Ramos (cell line): ENCODE measurements at regions not wholly inside any gene's neighbourhood (a gene's known extent, or its start where the extent isn't known, plus 50 kb on each side); places are given as distances from the start of the nearest gene placed in this dataset.

Experiments used
- in situ Hi-C: fragments of 300-500 bp; cut with MboI; formaldehyde crosslinking; loops from one replicate; pipeline ENCODE4 v1.14.3; 2022; ENCODE audit warnings: low sequenced_read_pairs; ENCODE audit not compliant: unreplicated experiment

DNA sequence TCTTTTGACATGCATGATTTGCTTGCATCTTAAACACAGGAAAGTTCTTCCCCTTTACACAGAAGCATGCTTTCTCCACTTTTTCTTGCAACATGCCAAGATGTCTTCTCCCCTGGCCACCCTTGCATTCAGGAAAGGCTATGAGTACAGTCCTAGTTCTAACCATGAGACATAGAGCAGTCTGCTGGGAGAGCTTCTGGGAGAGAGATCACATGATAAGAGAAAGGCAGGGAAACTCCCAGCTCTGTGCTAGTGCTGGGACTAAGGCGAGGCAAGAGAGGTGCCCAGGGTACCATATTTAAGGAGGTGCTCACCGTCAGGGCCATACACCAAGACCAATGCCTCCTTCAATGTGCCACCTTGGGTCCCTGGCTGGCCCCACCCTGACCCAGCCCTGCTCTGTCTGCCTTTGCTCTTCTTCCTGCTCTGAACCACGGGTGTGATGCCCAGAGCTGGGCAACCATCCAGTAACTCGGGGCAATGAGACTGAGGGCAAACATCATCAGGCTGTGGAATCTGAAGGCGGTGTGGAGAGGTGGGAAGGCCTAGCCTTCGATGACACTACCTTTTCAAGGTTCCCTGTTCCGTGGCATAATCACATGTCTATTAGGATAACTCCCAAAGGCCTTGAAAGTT, 77.4 kb upstream of the PRR20G start:
- in situ Hi-C loops, result no loop called here

DNA sequence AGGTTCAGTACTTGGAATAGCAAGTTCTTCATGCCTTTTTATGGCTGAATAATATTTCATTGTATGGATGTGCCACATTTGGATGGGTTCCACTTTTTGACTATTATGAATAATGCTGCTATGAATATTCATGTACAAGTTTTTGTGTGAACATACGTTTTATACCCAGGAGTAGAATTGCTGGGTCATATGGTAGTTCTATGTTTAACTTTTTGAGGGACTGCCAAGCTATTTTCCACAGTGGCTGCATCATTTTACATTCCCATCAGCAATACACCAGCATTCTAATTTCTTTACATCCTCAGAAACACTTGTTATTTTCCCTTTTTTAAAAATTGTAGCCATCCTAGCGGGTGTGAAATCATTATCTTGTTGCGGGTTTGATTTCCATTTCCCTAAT, 76.0 kb upstream of the PRR20G start:
- in situ Hi-C loops, result no loop called here

DNA sequence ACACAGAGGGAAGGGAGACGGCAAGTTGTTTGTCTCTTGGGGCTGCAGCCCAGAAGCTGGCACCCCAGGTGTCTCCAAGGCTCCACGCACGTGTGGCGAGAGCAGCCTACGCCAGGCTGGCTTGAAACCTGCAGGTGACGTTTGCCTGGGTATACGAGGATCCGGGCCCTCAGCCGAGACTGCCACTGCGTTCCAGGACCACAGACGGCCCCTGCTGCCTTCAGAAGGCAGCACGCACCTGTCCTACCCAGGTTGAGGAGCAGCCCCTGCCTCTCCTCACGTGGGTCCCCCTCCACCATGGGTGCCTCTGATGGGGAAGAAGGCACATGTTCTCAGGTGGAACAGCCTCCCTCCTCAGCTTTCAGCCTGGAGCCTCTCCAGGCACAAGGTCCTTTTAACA, 75.3 kb upstream of the PRR20G start:
- in situ Hi-C loops, result no loop called here

DNA sequence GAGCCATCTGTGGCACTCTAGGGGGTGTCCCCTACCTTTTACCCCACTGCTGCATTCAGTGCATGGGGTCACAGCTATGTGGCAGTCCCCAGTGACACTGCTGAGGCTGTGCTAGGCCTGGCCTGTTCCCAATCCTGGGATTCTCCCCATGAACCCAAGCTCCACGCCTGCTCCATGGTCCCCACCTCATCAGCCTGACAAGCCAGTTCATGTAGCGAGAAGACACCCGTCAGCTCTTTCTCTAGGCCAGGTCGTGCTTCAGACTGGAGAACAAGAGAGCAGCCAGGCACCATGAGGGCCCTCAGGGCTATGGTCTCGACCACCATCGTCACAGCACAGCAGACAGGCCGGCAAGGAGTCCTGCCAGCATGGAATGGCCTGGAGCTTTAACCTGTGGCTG, 72.8 kb upstream of the PRR20G start:
- in situ Hi-C loops, result no loop called here

DNA sequence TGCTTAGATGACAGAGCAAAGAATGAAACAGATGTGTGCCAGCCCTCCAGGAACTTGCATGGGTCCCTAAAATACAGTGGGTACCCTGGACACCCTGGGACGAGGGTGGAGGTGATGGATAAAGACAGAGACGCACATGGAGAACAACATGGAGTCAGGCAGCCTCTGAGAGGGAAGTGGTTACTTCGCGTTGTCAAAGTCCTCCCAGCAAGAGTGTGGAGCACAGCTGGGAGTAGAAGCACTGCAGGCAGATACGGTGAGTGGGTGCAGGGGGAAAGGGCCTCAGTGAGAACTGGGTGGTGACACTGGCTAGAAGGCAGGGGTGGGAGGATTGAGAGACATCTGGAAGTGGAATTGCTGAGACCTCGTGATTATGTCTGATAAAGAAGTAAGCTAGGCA, 70.8 kb upstream of the PRR20G start:
- in situ Hi-C loops, result no loop called here

DNA sequence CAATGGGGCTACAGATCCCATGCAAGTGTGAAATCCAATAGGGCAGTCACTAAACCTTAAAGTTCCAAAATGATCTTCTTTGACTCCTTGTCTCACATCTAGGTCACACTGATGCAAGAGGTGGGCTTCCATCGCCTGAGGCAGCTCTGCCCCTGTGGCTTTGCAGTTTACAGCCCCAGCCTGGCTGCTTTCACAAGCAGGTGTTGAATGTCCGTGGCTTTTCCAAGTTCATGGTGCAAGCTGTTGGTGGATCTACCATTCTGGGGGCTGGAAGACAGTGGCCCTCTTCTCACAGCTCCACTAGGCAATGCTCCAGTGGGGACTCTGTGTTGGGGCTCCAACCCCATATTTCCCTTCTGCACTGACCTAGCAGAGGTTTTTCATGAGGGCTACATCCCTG, 68.5 kb upstream of the PRR20G start:
- in situ Hi-C loops, result no loop called here

DNA sequence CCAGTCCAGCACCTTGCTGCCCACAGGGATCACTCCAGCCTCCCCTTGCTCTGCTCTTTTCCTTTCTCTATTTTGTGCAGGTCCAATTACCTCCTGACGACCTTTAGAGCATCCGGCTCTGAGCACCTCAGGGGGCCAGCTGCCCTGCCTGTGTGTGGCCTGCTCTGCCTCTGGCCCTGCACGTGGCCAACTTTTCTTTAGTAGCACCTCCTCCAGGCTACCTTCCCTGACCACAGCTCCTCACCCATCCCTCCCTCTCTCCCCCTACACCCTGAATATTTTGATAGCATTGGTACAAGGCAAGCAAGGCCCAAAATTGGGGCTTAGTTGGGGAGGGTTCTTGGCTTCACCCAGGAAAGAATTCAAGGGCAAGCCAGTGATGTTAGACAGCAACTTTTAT, 66.9 kb upstream of the PRR20G start:
- in situ Hi-C loops, result no loop called here

DNA sequence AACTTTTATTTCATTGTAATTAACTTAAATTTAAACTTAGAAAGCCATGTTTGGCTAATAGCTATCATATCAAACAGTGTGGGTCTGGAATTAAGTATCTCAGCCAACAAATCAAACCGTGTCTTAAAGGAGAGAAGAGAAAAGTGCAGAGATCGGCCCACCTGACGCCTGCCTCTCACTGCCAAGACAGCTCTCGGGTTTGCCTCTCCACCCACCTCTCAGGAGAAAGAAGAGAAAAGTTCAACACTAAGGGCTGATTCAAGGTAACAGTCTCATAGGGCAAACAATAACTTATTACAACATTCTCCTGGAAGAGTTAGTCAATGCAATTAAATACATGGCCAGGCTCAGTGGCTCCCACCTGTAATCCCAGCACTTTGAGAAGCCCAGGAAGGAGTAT, 64.8 kb upstream of the PRR20G start:
- in situ Hi-C loops, result no loop called here

DNA sequence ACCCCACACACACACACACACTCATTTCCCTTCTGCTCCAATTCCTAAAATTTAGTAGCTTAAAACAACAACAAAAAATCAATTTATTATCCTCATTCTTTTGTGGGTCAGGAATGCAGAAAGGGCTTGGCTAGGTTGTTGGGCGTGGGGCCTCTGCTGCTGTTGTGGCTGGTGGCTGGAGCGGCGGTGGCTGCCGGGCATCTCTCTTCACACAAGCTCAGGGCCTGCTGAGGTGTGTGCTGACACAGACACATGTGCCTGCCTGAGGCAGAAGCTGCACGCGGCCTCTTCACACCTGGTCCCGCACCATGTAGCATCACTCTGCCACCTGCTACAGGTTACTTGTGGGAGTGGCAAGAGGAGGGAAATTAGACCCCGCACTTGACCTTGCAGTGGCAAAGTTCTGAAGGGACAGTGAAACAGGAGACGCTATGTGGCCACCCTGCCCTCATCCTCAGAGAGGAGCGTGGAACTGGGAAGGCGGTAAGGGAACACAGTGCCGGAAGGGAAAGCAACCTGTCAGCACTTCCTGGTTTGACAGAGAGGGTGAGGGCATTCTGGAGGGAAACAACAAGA, 64.0 kb upstream of the PRR20G start:
- in situ Hi-C loops, result no loop called here

DNA sequence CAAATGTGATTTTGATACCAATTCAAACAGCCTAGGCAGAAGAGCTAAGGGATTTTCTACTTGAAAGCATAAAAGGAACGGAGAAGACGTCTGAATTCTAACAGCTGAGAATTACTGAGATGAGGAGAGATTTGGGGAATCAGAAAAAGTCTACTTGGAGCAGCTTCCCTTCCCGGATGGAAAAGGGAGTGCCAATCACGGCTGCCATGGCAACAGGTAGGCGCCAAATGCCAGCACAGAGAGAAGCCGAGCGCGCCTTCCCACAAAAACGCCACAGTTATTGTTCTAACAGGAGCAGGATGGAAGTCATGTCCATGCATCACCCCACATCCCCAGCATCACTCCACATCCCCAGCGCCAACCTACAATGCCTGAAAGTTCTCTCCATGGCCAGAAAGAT, 63.5 kb upstream of the PRR20G start:
- in situ Hi-C loops, result no loop called here

DNA sequence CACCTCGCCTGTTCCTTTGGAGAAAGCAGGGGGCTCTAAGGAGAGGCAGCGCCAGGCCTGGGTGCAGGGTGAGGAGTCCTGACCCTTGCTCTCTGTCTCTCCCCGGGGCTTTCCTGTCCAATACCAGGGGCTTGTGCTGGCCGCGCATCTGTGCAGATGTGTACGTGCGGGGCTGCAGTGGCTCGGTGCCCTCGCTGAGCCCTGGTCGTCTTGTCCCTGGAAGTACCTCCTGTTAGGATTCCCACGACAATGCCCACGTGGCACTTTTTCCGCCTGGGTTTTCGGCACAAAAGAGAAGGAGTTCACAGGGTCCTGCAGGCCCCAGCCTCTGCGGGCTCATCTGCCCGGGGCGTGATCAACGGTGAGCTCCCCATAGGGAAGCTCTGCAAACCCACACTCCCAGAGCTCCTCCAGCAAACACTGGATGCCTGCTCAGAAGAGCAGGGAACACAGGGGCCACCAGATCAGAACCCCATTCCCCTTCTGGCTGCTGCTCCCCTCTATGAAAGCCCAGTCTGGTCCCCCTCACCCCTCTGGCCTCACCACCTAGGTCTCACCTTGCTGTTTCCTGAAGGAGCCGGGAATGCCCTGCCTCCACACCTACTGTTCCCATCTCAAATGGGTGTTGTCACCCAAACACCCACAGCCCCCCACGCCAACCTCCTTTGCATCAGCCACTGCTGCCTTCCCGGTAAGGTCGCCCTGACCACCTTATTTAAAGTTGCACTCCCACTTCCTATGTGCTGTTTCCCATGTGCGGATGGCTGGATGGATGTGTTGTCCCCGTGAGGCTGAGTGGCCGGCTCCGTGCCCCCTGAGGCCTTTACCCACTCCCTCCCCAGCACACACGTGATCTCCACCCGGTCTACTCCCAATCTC, 62.6 kb upstream of the PRR20G start:
- in situ Hi-C loops, result no loop called here

DNA sequence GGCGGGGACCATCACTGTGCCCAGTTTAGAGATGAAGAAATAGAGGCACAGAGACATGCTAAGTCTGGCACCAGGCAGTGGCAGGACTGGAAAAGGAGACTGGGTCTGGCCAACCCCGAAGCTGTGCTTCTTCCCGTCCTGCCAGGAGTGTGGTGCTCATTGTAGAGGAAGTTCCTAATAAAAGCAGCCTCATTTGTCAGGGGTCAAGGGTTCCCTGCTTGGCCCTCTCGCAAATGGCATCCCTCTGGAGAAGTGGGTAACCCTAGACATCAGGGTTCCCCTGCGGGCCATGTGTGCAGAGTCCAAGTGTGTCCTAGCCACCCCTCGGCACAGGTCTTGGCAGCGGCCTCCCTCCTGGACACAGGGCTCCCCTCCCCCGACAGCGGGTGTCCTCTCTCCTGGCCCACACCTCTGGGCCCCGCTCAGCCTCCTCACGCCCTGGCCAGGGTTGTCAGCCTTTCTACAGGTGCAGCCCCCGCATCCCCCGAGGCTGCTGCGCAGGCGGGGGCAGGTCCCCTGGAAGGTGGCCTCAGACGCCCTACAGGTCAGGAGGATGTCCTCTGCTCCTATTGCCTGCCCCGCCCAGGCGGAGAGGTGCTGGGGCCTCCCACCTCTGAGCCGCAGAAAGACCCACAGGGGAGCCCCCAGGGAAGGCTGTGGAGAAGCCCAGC, 61.8 kb upstream of the PRR20G start:
- in situ Hi-C loops, result no loop called here

DNA sequence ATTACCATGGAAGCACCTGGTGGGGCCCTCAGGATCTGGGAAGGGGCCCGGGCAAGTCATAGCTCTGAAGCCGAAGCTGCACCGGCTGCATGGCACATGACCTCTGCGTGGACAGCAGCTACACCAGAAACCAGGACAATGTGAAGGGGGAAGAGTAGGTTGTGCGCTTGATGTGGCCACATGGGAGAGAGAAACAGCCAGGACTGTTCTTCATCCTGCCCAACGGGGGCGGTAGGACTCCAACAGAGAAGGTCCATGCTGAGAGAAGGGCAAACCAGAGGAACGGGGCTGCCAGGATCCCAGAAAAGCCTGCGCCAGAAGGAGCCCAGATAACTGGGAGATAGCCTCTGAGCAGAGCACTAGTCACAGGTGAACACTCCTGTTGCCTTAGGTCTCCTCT, 54.9 kb upstream of the PRR20G start:
- in situ Hi-C loops, result no loop called here

DNA sequence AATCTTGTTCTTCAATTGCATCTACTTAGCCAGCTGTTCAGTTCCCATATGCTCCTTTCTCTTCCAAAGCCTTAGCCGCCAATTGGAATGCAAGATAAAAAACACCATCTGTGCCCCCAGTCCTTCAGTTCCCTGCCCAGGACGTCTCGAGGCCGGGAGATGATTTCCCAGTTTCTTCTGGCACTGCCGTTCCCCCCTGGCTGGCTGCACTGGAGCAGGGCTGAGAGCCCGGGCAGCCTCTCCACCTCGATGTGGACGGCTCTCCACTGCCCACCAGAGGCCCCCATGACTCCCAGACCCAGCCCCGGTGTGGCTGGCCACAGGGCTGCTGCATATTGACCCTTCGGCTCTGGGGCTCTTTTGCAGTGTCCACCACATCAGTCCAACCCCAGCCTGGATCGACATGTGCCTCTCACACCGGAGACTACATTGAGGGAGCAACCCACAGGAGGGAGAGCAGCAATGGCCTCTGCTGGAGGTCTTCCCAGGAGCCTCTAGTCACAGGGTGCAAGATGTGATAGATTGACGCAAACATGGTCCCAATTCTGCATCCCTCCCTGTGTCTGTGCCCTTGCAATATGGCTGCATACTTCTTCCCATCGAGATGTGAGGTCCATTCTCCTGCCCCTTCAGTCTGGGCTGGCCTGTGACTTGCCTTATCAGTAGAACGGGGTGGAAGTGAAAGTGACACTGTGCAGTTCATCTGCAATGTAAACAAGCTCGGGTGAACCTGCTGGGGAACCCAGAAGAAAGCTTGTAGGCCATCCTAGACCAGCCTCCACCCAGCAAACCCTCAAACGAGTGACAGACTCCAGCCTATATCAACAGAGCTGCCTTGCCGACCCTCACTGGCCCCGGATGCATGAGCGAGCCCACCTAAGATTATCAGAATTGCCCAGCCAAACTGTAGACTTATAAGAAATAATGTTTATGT, 52.3 kb upstream of the PRR20G start:
- in situ Hi-C loops, result no loop called here

DNA sequence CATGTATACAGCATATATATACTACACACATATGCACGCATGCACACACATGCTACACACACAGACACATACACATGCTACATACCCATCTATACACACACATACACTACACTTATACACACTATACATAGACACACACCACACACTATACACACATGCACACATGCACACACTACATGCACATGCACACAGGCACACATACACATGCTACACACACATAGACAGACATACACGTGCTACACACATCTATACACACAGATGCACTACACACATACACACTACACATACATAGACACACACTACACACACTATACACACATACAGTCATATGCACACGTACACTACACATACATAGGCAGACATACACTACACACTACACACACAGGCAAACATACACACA, 51.2 kb upstream of the PRR20G start:
- in situ Hi-C loops, result no loop called here

DNA sequence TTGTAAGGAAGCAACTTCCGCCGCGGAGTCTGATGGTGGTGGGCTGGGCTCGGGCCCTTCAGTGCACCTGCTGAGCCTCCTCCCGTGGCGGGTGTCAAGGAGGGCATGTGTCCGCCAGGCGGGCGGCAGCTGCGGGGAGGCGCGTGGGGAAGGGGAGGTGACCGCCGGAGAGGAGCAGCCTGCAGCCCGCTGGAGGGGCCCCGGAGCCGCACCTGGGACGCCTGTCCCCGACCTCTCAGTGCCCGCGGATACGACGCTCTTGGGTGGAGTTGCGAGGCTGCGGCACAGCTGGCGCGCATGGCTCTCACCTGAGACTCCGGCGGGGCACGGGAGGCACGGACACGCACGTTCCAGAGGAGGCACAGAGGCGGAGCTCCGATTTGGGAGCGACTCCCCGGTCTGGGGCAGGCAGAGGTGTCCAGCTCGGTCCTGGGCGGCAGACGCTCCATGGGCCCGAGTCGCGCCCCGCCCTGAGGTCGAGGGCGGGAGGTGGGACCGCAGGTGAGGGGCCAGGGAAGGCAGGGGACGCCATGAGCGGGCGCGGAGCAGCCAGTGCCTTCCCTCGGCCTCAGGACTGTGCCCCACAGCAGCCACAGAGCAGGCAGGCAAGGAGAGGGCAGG, 50.2 kb upstream of the PRR20G start:
- in situ Hi-C loops, result no loop called here
